T1000 (cell line): ENCODE measurements at regions not wholly inside any gene's neighbourhood (a gene's known extent, or its start where the extent isn't known, plus 50 kb on each side); places are given as distances from the start of the nearest gene placed in this dataset.

Experiments
- DNase-seq: peaks from one replicate; lab custom pipeline; 2025; ENCODE audit warnings: mixed read lengths; lab: John Stamatoyannopoulos, UW

GRCh38 chr20:50313827-50314677 lies 123.4 kb downstream of the CEBPB start:
- DNase-seq, result no peak

- no peak for DNase-seq
These were observed 124.2 kb downstream of the CEBPB start for GRCh38 chr20:50314678-50315335.

GRCh38 chr20:50315586-50316551 lies 125.2 kb downstream of the CEBPB start:
- DNase-seq, result no peak

GRCh38 chr20:50317116-50317515 lies 126.5 kb downstream of the CEBPB start:
- DNase-seq, result no peak

GRCh38 chr20:50317609-50318008 lies 127.0 kb downstream of the CEBPB start:
- no peak for DNase-seq

- no peak for DNase-seq
These were observed 128.1 kb downstream of the CEBPB start for GRCh38 chr20:50318710-50319109.

- no peak for DNase-seq
These were observed 129.6 kb downstream of the CEBPB start for GRCh38 chr20:50320005-50320900.

- peak; percentile 98 for DNase-seq
These were observed 130.5 kb downstream of the CEBPB start for GRCh38 chr20:50320901-50321796.

- DNase-seq, result no peak
These were observed 131.3 kb downstream of the CEBPB start for GRCh38 chr20:50321797-50322480.

- no peak for DNase-seq
These were observed 132.1 kb downstream of the CEBPB start for GRCh38 chr20:50322703-50323131.

- DNase-seq, result no peak
These were observed 132.6 kb downstream of the CEBPB start for GRCh38 chr20:50323209-50323608.

GRCh38 chr20:50323777-50324775 lies 133.4 kb downstream of the CEBPB start:
- DNase-seq, result no peak

GRCh38 chr20:50325215-50325614 lies 134.6 kb downstream of the CEBPB start:
- no peak for DNase-seq

- DNase-seq, result no peak
These were observed 135.0 kb downstream of the CEBPB start for GRCh38 chr20:50325651-50326050.

GRCh38 chr20:50327666-50328065 lies 137.0 kb downstream of the CEBPB start:
- DNase-seq, result no peak

GRCh38 chr20:50328222-50328979 lies 137.8 kb downstream of the CEBPB start:
- DNase-seq, result no peak
